BLaER1 treated with 17β-estradiol and CSF1 and Interleukin-3, amounts not matched to agents 10 nM and 100 nM (cell line): ENCODE measurements at regions not wholly inside any gene's neighbourhood (a gene's known extent, or its start where the extent isn't known, plus 50 kb on each side); places are given as distances from the start of the nearest gene placed in this dataset.
"Not testable (repeated sequence)": the region's sequence is repeated elsewhere in the genome, so short reads cannot be mapped to it uniquely, and the experiment has no call there.

Experiments used
- H3K27ac ChIP-seq, 11 experiments: shearing (Covaris generic); formaldehyde crosslinking; 2 replicates each; pipeline ENCODE4 v1.8.1; 2022
- H3K27me3 ChIP-seq, 11 experiments: shearing (Covaris generic); formaldehyde crosslinking; 2 replicates each; pipeline ENCODE4 v1.8.1; 2022
- H3K36me3 ChIP-seq, 11 experiments: shearing (Covaris generic); formaldehyde crosslinking; 2 replicates each; pipeline ENCODE4 v1.8.1; 2022
- H3K4me1 ChIP-seq, 10 experiments: shearing (Covaris generic); formaldehyde crosslinking; 2 replicates each; pipeline ENCODE4 v1.8.1; 2022
- H3K4me2 ChIP-seq, 11 experiments: shearing (Covaris generic); formaldehyde crosslinking; 2 replicates each; pipeline ENCODE4 v1.8.1; 2022
- H3K4me3 ChIP-seq, 10 experiments: shearing (Covaris generic); formaldehyde crosslinking; 2 replicates each; pipeline ENCODE4 v1.8.1; 2022
- H3K9ac ChIP-seq, 11 experiments: shearing (Covaris generic); formaldehyde crosslinking; 2 replicates each; pipeline ENCODE4 v1.8.1; 2022
- H3K9me3 ChIP-seq, 11 experiments: shearing (Covaris generic); formaldehyde crosslinking; replicated peaks in 1 of 11; 2 replicates each; pipeline ENCODE4 v1.8.1; 2022
- H4K20me1 ChIP-seq, 11 experiments: shearing (Covaris generic); formaldehyde crosslinking; 2 replicates each; pipeline ENCODE4 v1.8.1; 2022
- Cebpa-rat ChIP-seq, 11 experiments: shearing (Covaris generic); IDR thresholded peaks; 2 replicates each; pipeline ENCODE4 v1.8.1; 2022

- TF ChIP-seq Cebpa-rat (IDR thresholded peaks at IDR 0.05), result no peak
- Histone ChIP-seq H3K9ac (peak overlapping the region in 1 of 11 experiments; percentile 34; a peak in 1 of 22 replicates), H3K27ac (peak overlapping the region in 1 of 11 experiments; percentile 44; a peak in 2 of 22 replicates), H3K4me2 (peak overlapping the region in 9 of 11 experiments; percentile 51 to 83 (median 73); a peak in 18 of 22 replicates), H3K36me3 (no peaks in the 10 kb centered on the region), H4K20me1 (peaks cover 0 to 30% (median 0%) of the 10 kb centered on the region in 11 experiments; a peak in 4 of 22 replicates), H3K4me3 (no peak overlapping the region), H3K9me3 (peaks cover 0 to 5% (median 0%) of the 10 kb centered on the region in 11 experiments; a peak in 3 of 22 replicates), H3K4me1 (peaks cover 9 to 69% (median 50%) of the 10 kb centered on the region in 10 experiments; a peak in 19 of 20 replicates), H3K27me3 (peaks cover 0 to 79% (median 0%) of the 10 kb centered on the region in 11 experiments; a peak in 6 of 22 replicates)
These were observed 269.2 kb upstream of the TCERG1L start for GRCh38 chr10:131580674-131581073.

GRCh38 chr10:131581547-131581946, 270.0 kb upstream of the TCERG1L start:
- Histone ChIP-seq H3K9me3 (peaks cover 0 to 11% (median 0%) of the 10 kb centered on the region in 11 experiments; a peak in 5 of 22 replicates), H3K4me1 (peaks cover 9 to 60% (median 41%) of the 10 kb centered on the region in 10 experiments; a peak in 19 of 20 replicates), H3K27me3 (peaks cover 0 to 79% (median 0%) of the 10 kb centered on the region in 11 experiments; a peak in 6 of 22 replicates), H4K20me1 (peaks cover 0 to 28% (median 0%) of the 10 kb centered on the region in 11 experiments; a peak in 4 of 22 replicates), H3K4me2 (peak overlapping the region in 4 of 11 experiments; percentile 15 to 83 (median 72); a peak in 4 of 22 replicates), H3K27ac (peak overlapping the region in 1 of 11 experiments; percentile 22; a peak in 1 of 22 replicates)
- H3K36me3 ChIP-seq, H3K9ac ChIP-seq, H3K4me3 ChIP-seq: not testable (repeated sequence)

GRCh38 chr10:131584287-131584686, 272.8 kb upstream of the TCERG1L start:
- peaks cover 0 to 44% (median 0%) of the 10 kb centered on the region in 11 experiments; a peak in 4 of 22 replicates for H4K20me1 ChIP-seq
- no peak overlapping the region for H3K9ac ChIP-seq
- H3K4me2 ChIP-seq, result peak overlapping the region in 7 of 11 experiments; percentile 19 to 44 (median 30); a peak in 9 of 22 replicates
- H3K4me1 ChIP-seq, result peaks cover 11 to 50% (median 30%) of the 10 kb centered on the region in 10 experiments; a peak in 18 of 20 replicates
- no peak overlapping the region for H3K27ac ChIP-seq
- no peak overlapping the region for H3K4me3 ChIP-seq
- H3K36me3 ChIP-seq, result no peaks in the 10 kb centered on the region
- peaks cover 0 to 82% (median 0%) of the 10 kb centered on the region in 11 experiments; a peak in 8 of 22 replicates for H3K27me3 ChIP-seq
- TF ChIP-seq Cebpa-rat (IDR thresholded peaks at IDR 0.05), result no peak
- peaks cover 0 to 12% (median 0%) of the 10 kb centered on the region in 11 experiments; a peak in 5 of 22 replicates for H3K9me3 ChIP-seq

- H3K4me3 ChIP-seq, result no peak overlapping the region
- TF ChIP-seq Cebpa-rat (IDR thresholded peaks at IDR 0.05), result no peak
- peaks cover 0 to 21% (median 3%) of the 10 kb centered on the region in 11 experiments; a peak in 7 of 22 replicates for H3K9me3 ChIP-seq
- H3K27ac ChIP-seq, result no peak overlapping the region
- peaks cover 6 to 49% (median 21%) of the 10 kb centered on the region in 10 experiments; a peak in 17 of 20 replicates for H3K4me1 ChIP-seq
- peaks cover 0 to 80% (median 4%) of the 10 kb centered on the region in 11 experiments; a peak in 8 of 22 replicates for H3K27me3 ChIP-seq
- no peak overlapping the region for H3K4me2 ChIP-seq
- no peaks in the 10 kb centered on the region for H3K36me3 ChIP-seq
- H4K20me1 ChIP-seq, result peaks cover 0 to 33% (median 0%) of the 10 kb centered on the region in 11 experiments; a peak in 2 of 22 replicates
- no peak overlapping the region for H3K9ac ChIP-seq
These were observed 274.2 kb upstream of the TCERG1L start for GRCh38 chr10:131585761-131586160.

- Histone ChIP-seq H3K9ac (no peak overlapping the region), H3K4me3 (no peak overlapping the region), H3K9me3 (peaks cover 0 to 17% (median 0%) of the 10 kb centered on the region in 11 experiments; a peak in 7 of 22 replicates), H3K4me1 (peaks cover 15 to 48% (median 24%) of the 10 kb centered on the region in 10 experiments), H4K20me1 (peaks cover 0 to 33% (median 0%) of the 10 kb centered on the region in 11 experiments; a peak in 2 of 22 replicates), H3K4me2 (peak overlapping the region in 2 of 11 experiments; percentile 44 to 50; a peak in 4 of 22 replicates), H3K27ac (no peak overlapping the region), H3K27me3 (peaks cover 0 to 77% (median 4%) of the 10 kb centered on the region in 11 experiments; a peak in 8 of 22 replicates), H3K36me3 (no peaks in the 10 kb centered on the region)
- no peak for TF ChIP-seq Cebpa-rat (IDR thresholded peaks at IDR 0.05)
These were observed 275.4 kb upstream of the TCERG1L start for GRCh38 chr10:131586958-131587357.

GRCh38 chr10:131587976-131588680, 276.6 kb upstream of the TCERG1L start:
- TF ChIP-seq Cebpa-rat (IDR thresholded peaks at IDR 0.05), result no peak
- Histone ChIP-seq H3K4me2 (peak overlapping the region in 4 of 11 experiments; percentile 26 to 50 (median 40); a peak in 8 of 22 replicates), H3K27me3 (peaks cover 0 to 72% (median 4%) of the 10 kb centered on the region in 11 experiments; a peak in 8 of 22 replicates), H3K4me1 (peaks cover 18 to 51% (median 27%) of the 10 kb centered on the region in 10 experiments), H3K9me3 (peaks cover 0 to 17% (median 0%) of the 10 kb centered on the region in 11 experiments; a peak in 6 of 22 replicates), H3K4me3 (no peak overlapping the region), H3K36me3 (no peaks in the 10 kb centered on the region), H4K20me1 (peaks cover 0 to 33% (median 0%) of the 10 kb centered on the region in 11 experiments; a peak in 2 of 22 replicates), H3K27ac (no peak overlapping the region), H3K9ac (no peak overlapping the region)

- H3K4me3 ChIP-seq, result no peak overlapping the region
- no peak for TF ChIP-seq Cebpa-rat (IDR thresholded peaks at IDR 0.05)
- H3K36me3 ChIP-seq, result no peaks in the 10 kb centered on the region
- H3K4me1 ChIP-seq, result peaks cover 18 to 51% (median 27%) of the 10 kb centered on the region in 10 experiments
- H3K9me3 ChIP-seq, result peaks cover 0 to 17% (median 0%) of the 10 kb centered on the region in 11 experiments; a peak in 6 of 22 replicates
- H3K27ac ChIP-seq, result no peak overlapping the region
- H3K4me2 ChIP-seq, result peak overlapping the region in 1 of 11 experiments; percentile 44; a peak in 2 of 22 replicates
- peaks cover 0 to 70% (median 4%) of the 10 kb centered on the region in 11 experiments; a peak in 8 of 22 replicates for H3K27me3 ChIP-seq
- no peak overlapping the region for H3K9ac ChIP-seq
- peaks cover 0 to 33% (median 0%) of the 10 kb centered on the region in 11 experiments; a peak in 2 of 22 replicates for H4K20me1 ChIP-seq
These were observed 277.2 kb upstream of the TCERG1L start for GRCh38 chr10:131588704-131589220.

- no peak for TF ChIP-seq Cebpa-rat (IDR thresholded peaks at IDR 0.05)
- H3K27ac ChIP-seq, result no peak overlapping the region
These were observed 279.0 kb upstream of the TCERG1L start for GRCh38 chr10:131590567-131590966.

More at GRCh38 chr10:131590567-131590966, 279.0 kb upstream of the TCERG1L start:
- H3K9me3 ChIP-seq, result peaks cover 0 to 17% (median 0%) of the 10 kb centered on the region in 11 experiments; a peak in 6 of 22 replicates
- peaks cover 0 to 53% (median 4%) of the 10 kb centered on the region in 11 experiments; a peak in 8 of 22 replicates for H3K27me3 ChIP-seq
- no peak overlapping the region for H3K9ac ChIP-seq
- H3K4me2 ChIP-seq, result peak overlapping the region in 9 of 11 experiments; percentile 50 to 87 (median 77); a peak in 17 of 22 replicates
- no peaks in the 10 kb centered on the region for H3K36me3 ChIP-seq
- no peak overlapping the region for H3K4me3 ChIP-seq
- H3K4me1 ChIP-seq, result peaks cover 18 to 41% (median 25%) of the 10 kb centered on the region in 10 experiments
- peaks cover 0 to 33% (median 0%) of the 10 kb centered on the region in 11 experiments; a peak in 2 of 22 replicates for H4K20me1 ChIP-seq
